LNCaP clone FGC (cell line): ENCODE measurements at regions not wholly inside any gene's neighbourhood (a gene's known extent, or its start where the extent isn't known, plus 50 kb on each side); places are given as distances from the start of the nearest gene placed in this dataset.

Experiments used
- DNase-seq: peaks from one replicate; pipeline ENCODE4 v3.0.0-alpha.2; 2011; ENCODE audit warnings: low read depth
- H3K4me3 ChIP-seq: 2 replicates; pipeline ENCODE4 v1.5.1; 2011; ENCODE audit warnings: mild to moderate bottlenecking, low read depth, low read length, control low read depth
- TF ChIP-seq, protein P1 (sequence below): IDR thresholded peaks from 2 replicates; pipeline ENCODE4 v1.5.1; 2012; ENCODE audit warnings: mild to moderate bottlenecking; ENCODE audit not compliant: control insufficient read depth, insufficient read depth; ENCODE audit errors: extremely low read depth

DNA sequence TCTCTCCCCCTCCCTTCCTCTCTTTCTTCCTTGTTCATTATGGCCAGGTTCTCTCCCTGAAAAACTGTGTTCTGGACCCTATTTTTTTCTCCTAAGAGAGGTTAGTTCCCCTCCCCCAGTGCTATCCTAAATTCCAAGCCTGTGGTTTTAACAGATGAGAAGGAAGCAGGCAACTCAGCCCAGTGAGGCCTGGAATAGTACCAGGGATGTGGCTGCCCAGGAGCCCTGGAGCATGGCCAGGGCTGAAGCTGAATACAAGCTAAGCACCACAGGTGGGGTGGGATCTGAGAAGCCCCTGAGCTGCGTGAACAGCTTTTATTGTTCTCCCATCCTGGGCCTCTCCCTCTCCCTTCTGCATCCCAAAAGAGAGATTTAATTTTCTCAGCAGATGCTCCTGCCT is 1581.3 kb upstream of the TMEM132C start:
- no peak overlapping the region for H3K4me3 ChIP-seq
- DNase-seq, result no peak
- TF ChIP-seq, protein P1, sequence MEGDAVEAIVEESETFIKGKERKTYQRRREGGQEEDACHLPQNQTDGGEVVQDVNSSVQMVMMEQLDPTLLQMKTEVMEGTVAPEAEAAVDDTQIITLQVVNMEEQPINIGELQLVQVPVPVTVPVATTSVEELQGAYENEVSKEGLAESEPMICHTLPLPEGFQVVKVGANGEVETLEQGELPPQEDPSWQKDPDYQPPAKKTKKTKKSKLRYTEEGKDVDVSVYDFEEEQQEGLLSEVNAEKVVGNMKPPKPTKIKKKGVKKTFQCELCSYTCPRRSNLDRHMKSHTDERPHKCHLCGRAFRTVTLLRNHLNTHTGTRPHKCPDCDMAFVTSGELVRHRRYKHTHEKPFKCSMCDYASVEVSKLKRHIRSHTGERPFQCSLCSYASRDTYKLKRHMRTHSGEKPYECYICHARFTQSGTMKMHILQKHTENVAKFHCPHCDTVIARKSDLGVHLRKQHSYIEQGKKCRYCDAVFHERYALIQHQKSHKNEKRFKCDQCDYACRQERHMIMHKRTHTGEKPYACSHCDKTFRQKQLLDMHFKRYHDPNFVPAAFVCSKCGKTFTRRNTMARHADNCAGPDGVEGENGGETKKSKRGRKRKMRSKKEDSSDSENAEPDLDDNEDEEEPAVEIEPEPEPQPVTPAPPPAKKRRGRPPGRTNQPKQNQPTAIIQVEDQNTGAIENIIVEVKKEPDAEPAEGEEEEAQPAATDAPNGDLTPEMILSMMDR, result no peak

DNA sequence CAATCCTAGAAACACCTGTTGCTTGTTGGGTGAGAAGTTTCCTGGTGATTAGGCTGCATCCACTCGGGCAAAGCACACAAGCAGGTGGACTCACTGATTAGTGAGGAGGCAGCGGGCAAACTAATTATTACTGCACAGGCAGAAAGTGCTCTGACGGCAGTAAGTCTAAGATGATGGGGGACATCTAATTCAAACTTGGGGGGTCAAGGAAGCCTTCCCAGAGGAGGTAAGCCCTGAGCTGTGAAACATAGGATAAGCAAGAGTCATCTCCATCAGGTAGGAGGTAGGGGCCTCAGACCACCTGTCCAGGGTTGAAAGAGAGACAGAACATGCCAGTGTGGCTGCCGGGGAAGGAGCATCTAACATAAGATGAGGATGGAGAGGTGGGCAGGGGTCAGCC is 1578.4 kb upstream of the TMEM132C start:
- no peak for DNase-seq
- H3K4me3 ChIP-seq, result no peak overlapping the region
- TF ChIP-seq, protein P1, result no peak

DNA sequence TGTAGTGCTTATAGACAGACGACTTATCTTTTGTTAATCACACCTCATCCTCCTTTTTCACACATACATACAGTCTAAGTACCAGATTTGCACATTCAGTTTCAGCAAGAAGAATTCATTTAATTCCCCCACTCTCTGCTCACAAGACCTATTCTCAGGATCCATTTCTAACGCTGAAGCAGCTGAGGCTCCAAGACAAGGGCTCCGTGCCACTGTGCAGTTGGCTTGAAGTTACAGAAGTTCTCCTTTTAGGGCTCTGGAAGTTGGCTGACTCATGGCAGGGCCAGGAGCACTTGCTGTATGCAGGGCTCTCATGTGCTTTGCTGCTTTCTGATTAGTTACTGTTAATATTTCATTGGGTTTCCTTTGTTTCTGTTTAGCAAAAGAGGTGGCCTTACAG is 1566.9 kb upstream of the TMEM132C start:
- TF ChIP-seq, protein P1, result no peak
- DNase-seq, result no peak
- H3K4me3 ChIP-seq, result no peak overlapping the region

DNA sequence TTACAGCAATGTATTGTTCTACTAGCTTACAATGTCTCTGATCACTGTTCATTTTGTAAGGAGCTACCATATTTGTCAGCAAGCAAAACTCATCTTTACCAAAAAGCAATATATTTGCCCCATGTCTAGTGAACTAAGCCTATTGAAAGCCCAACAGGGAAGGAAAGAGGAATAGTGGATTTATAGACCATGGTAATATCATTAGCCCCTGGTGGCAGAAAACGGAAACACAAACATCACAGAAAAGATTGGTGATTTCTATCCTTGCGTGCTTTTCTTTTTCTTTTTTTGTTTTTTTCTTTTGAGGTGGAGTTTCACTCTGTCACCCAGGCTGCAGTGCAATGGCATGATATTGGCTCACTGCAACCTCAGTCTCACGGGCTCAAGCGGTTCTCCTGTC is 1562.4 kb upstream of the TMEM132C start:
- TF ChIP-seq, protein P1, result no peak
- DNase-seq, result no peak
- H3K4me3 ChIP-seq, result no peak overlapping the region

DNA sequence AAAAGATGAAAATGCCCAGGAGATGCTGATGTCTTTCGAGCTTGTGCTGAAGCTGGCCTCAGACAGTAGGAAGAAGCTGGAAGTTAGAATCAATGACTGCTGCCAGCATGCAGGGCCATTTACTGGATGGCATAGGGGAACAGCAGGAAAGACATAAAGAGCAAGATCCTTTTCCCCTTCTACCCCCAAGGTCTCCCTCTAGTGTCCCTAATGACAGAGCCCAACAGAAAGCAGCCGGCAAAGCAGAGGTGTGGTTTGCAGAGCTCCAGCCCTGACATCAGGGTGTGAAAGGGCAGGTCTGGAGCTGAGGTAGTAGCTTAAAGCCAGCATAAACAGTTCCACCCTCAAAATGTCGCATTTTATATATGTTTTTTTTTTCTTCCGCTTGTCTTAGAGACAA is 1560.7 kb upstream of the TMEM132C start:
- no peak for DNase-seq
- no peak overlapping the region for H3K4me3 ChIP-seq
- TF ChIP-seq, protein P1, result no peak

DNA sequence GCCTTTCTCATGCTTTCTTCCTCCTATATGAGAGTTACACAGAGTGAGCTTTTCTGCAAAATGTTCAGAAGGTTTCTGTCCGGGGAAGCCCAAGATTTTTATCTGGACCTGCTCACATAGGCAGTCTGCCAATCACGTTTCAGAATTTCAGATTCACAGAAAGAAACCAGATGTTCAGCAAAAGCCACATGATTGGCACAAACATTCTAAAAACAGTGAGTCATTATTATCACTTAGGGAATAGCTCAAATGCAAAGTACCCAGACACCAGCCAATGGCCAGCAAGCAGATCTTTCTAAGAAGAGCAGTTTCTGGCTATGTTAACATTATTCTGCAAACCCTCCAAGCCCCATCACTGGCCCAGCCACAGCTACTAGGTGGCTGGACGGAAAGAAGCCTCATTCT is 1558.5 kb upstream of the TMEM132C start:
- TF ChIP-seq, protein P1, result no peak
- DNase-seq, result no peak
- H3K4me3 ChIP-seq, result no peak overlapping the region

DNA sequence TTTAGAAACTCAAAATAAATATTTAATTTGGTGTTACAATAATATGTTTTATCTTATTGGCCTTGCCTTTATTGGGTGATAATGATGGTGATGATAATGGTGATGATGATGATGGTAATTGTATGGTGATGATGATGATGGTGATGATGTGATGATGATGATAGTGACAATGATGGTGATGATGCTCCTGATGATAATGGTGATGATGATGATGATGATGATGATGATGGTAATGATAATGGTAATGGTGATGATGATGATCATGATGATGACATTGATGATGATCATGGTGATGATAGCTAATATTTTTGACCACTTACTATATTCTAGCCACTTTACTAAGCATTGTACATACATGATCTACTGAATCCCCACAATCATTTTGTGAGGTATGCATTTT is 1548.6 kb upstream of the TMEM132C start:
- no peak overlapping the region for H3K4me3 ChIP-seq
- TF ChIP-seq, protein P1, result no peak
- DNase-seq, result no peak
